Neural cell (in vitro differentiated cells): ENCODE measurements at regions not wholly inside any gene's neighbourhood (a gene's known extent, or its start where the extent isn't known, plus 50 kb on each side); places are given as distances from the start of the nearest gene placed in this dataset.

ENCODE experiments used
- H2AFZ ChIP-seq: fragments of 200-600, 300-800 bp; sonication (generic), shearing (Covaris generic); 2 replicates; pipeline ENCODE4 v1.6.0; 2014; ENCODE audit warnings: low read depth, mild to moderate bottlenecking, antibody characterized with exemption, low read length, moderate library complexity
- H3F3A ChIP-seq: fragments of 200-600 bp; shearing (Covaris generic); 2 replicates; pipeline ENCODE4 v1.6.1; 2016; ENCODE audit warnings: mild to moderate bottlenecking, moderate library complexity, mixed read lengths, antibody characterized with exemption, low read length; ENCODE audit not compliant: insufficient read depth, poor library complexity, severe bottlenecking
- H3K27ac ChIP-seq: fragments of 200-600, 300-800 bp; sonication (generic), shearing (Covaris generic); 2 replicates; pipeline ENCODE4 v1.5.1; 2014; ENCODE audit warnings: mild to moderate bottlenecking, low read length, moderate library complexity
- H3K27me3 ChIP-seq: fragments of 300-800, 200-600 bp; sonication (generic), shearing (Covaris generic); 2 replicates; pipeline ENCODE4 v1.6.0; 2014; ENCODE audit warnings: mild to moderate bottlenecking, low read depth, low read length, moderate library complexity; ENCODE audit not compliant: insufficient read depth
- H3K36me3 ChIP-seq: fragments of 300-800, 200-600 bp; sonication (generic), shearing (Covaris generic); 2 replicates; pipeline ENCODE4 v1.5.1; 2014; ENCODE audit warnings: mild to moderate bottlenecking, antibody characterized with exemption, low read length, moderate library complexity; ENCODE audit not compliant: insufficient read depth
- H3K4me2 ChIP-seq: fragments of 300-800, 200-600 bp; sonication (generic), shearing (Covaris generic); 2 replicates; pipeline ENCODE4 v1.6.0; 2014; ENCODE audit warnings: mild to moderate bottlenecking, low read length
- H3K4me3 ChIP-seq: fragments of 300-800, 200-600 bp; sonication (generic), shearing (Covaris generic); 2 replicates; pipeline ENCODE4 v1.5.1; 2014; ENCODE audit warnings: mild to moderate bottlenecking, low read length, moderate library complexity
- H3K79me2 ChIP-seq: fragments of 200-600 bp; shearing (Covaris generic); replicated peaks from 2 replicates; pipeline ENCODE4 v1.6.0; 2014; ENCODE audit warnings: mild to moderate bottlenecking, low read length, moderate library complexity; ENCODE audit not compliant: insufficient read depth
- H3K9ac ChIP-seq: fragments of 300-800, 200-600 bp; sonication (generic), shearing (Covaris generic); 2 replicates; pipeline ENCODE4 v1.6.1; 2016; ENCODE audit warnings: mild to moderate bottlenecking, low read length, mixed read lengths
- H3K9me2 ChIP-seq: fragments of 200-600 bp; shearing (Covaris generic); 2 replicates; pipeline ENCODE4 v1.6.1; 2016; ENCODE audit warnings: mild to moderate bottlenecking, low read length, mixed read lengths; ENCODE audit not compliant: insufficient read depth
- H3K9me3 ChIP-seq: fragments of 200-600, 300-800 bp; sonication (generic), shearing (Covaris generic); 2 replicates; pipeline ENCODE4 v1.6.1; 2016; ENCODE audit warnings: mild to moderate bottlenecking, mixed run types, low read length, moderate library complexity, mixed read lengths
- H4K20me1 ChIP-seq: fragments of 200-600 bp; shearing (Covaris generic); 2 replicates; pipeline ENCODE4 v1.6.1; 2016; ENCODE audit warnings: mild to moderate bottlenecking, mixed run types; ENCODE audit not compliant: insufficient read depth
- EP300 ChIP-seq: fragments of 450-650 bp; conservative IDR thresholded peaks from 2 replicates; pipeline ENCODE4 v1.6.1; 2014; ENCODE audit warnings: antibody characterized with exemption, mild to moderate bottlenecking, moderate library complexity; ENCODE audit not compliant: poor library complexity, severe bottlenecking
- EZH2 ChIP-seq: fragments of 200-600, 300-800 bp; shearing (Covaris generic), sonication (generic); IDR thresholded peaks from 2 replicates; pipeline ENCODE4 v1.6.1; 2014; ENCODE audit warnings: antibody characterized with exemption, low read length, borderline replicate concordance, mild to moderate bottlenecking; ENCODE audit not compliant: insufficient read depth, poor library complexity, severe bottlenecking
- MXI1 ChIP-seq: fragments of 450-650 bp; conservative IDR thresholded peaks from 2 replicates; pipeline ENCODE4 v1.6.1; 2014; ENCODE audit warnings: antibody characterized with exemption, mild to moderate bottlenecking; ENCODE audit not compliant: poor library complexity, severe bottlenecking
- POLR2AphosphoS5 ChIP-seq: IDR thresholded peaks from 2 replicates; pipeline ENCODE4 v1.6.1; 2012
- RAD21 ChIP-seq: fragments of 450-650 bp; conservative IDR thresholded peaks from 2 replicates; pipeline ENCODE4 v1.6.1; 2014; ENCODE audit warnings: antibody characterized with exemption, mild to moderate bottlenecking, moderate library complexity
- SMC3 ChIP-seq: fragments of 450-650 bp; conservative IDR thresholded peaks from 2 replicates; pipeline ENCODE4 v1.6.1; 2014; ENCODE audit warnings: antibody characterized with exemption, mild to moderate bottlenecking, moderate library complexity; ENCODE audit not compliant: poor library complexity
- TAF1 ChIP-seq: IDR thresholded peaks from 2 replicates; pipeline ENCODE4 v1.6.1; 2012; ENCODE audit warnings: low read depth
- TF ChIP-seq, protein P1 (sequence below): IDR thresholded peaks from 2 replicates; pipeline ENCODE4 v1.6.1; 2012; ENCODE audit warnings: borderline replicate concordance
- TF ChIP-seq, protein P2 (sequence below): fragments of 450-650 bp; IDR thresholded peaks from 2 replicates; pipeline ENCODE4 v1.5.1; 2014; ENCODE audit warnings: antibody characterized with exemption, mild to moderate bottlenecking, moderate library complexity; ENCODE audit not compliant: poor library complexity, severe bottlenecking

DNA sequence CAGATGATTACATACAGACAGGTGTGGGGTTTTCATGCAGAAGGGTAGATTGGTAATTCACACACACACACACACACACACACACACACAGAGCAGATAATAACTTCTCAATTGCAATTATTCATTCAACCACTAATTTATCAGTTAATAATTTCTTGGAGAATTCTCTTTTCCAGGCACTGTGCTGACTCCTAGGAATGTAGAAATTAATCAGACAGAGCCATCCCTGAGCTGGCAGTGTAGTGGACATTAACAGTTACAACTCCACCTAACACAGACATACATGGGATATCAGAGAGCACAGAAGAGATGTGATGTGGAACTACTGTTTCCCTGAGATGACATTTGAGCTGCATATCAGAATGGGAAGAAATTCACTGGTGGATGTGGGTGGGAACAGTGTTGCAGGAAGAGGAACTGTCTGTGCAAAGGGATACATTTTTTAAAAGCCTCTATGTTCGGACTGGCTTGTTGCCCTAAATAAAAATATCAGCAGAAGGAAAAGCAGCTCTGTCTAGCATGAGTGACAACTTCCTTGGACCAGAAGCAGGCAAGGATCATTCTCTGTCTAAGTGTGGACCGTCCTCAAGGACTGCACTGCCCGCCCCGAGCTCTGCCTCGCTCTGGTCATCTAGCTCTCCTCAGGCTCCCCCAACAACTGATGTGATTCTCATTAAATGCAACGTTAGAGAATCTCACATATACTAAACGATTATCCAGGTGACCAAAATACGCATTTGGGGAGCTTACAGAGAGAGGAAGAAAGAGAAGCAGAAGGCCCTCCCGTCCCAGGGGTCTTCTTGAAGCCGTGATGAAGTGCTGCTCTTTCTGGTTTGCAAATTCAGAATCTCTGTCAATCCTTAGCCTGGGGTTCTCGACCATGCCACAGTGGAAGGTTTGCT, 173.4 kb upstream of the TRIB2 start:
- no peaks in the 10 kb centered on the region for H3K9me2 ChIP-seq
- no peaks in the 10 kb centered on the region for H3F3A ChIP-seq
- no peaks in the 10 kb centered on the region for H4K20me1 ChIP-seq
- no peaks in the 10 kb centered on the region for H3K79me2 ChIP-seq
- no peak overlapping the region for H3K4me3 ChIP-seq
- no peaks in the 10 kb centered on the region for H3K9me3 ChIP-seq
- H3K4me2 ChIP-seq = no peak overlapping the region
- H3K9ac ChIP-seq = no peak overlapping the region
- H3K27me3 ChIP-seq = no peaks in the 10 kb centered on the region
- no peak overlapping the region for H2AFZ ChIP-seq
- H3K27ac ChIP-seq = no peak overlapping the region
- no peak for TF ChIP-seq TAF1
- TF ChIP-seq, protein P1, sequence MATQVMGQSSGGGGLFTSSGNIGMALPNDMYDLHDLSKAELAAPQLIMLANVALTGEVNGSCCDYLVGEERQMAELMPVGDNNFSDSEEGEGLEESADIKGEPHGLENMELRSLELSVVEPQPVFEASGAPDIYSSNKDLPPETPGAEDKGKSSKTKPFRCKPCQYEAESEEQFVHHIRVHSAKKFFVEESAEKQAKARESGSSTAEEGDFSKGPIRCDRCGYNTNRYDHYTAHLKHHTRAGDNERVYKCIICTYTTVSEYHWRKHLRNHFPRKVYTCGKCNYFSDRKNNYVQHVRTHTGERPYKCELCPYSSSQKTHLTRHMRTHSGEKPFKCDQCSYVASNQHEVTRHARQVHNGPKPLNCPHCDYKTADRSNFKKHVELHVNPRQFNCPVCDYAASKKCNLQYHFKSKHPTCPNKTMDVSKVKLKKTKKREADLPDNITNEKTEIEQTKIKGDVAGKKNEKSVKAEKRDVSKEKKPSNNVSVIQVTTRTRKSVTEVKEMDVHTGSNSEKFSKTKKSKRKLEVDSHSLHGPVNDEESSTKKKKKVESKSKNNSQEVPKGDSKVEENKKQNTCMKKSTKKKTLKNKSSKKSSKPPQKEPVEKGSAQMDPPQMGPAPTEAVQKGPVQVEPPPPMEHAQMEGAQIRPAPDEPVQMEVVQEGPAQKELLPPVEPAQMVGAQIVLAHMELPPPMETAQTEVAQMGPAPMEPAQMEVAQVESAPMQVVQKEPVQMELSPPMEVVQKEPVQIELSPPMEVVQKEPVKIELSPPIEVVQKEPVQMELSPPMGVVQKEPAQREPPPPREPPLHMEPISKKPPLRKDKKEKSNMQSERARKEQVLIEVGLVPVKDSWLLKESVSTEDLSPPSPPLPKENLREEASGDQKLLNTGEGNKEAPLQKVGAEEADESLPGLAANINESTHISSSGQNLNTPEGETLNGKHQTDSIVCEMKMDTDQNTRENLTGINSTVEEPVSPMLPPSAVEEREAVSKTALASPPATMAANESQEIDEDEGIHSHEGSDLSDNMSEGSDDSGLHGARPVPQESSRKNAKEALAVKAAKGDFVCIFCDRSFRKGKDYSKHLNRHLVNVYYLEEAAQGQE = no peak
- TF ChIP-seq EP300 = no peak
- no peak for TF ChIP-seq MXI1
- TF ChIP-seq, protein P2, sequence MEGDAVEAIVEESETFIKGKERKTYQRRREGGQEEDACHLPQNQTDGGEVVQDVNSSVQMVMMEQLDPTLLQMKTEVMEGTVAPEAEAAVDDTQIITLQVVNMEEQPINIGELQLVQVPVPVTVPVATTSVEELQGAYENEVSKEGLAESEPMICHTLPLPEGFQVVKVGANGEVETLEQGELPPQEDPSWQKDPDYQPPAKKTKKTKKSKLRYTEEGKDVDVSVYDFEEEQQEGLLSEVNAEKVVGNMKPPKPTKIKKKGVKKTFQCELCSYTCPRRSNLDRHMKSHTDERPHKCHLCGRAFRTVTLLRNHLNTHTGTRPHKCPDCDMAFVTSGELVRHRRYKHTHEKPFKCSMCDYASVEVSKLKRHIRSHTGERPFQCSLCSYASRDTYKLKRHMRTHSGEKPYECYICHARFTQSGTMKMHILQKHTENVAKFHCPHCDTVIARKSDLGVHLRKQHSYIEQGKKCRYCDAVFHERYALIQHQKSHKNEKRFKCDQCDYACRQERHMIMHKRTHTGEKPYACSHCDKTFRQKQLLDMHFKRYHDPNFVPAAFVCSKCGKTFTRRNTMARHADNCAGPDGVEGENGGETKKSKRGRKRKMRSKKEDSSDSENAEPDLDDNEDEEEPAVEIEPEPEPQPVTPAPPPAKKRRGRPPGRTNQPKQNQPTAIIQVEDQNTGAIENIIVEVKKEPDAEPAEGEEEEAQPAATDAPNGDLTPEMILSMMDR = no peak
- TF ChIP-seq EZH2 = no peak
- no peaks in the 10 kb centered on the region for H3K36me3 ChIP-seq

DNA sequence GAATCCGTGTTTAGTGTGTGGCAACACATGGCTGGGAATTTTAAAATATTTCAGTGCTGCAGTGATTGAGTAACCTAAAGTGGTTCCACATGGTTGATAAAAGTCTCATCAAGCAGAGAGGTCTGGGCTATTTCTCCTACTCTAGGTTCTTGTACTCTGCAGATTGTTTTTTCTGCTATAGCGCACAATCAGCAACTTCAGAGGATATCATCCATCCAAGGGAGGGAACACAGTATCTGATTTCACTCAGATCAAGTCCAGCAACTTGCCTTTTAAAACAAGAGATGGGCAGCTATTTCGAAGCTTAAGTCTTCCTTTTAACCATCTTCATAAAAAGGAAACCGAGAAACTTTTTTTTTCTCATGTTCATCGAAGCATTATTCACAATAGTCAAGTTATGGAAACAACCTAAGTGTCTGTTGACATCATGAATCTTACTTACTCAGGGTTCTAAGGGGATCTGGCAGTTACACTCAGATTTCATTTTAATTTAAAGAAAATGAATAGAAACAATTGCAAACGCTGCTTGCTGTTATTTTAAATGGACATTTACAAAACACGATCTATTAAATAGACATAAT, 172.7 kb upstream of the TRIB2 start:
- TF ChIP-seq EP300 (no peak), EZH2 (no peak), POLR2AphosphoS5 (no peak), MXI1 (no peak), SMC3 (no peak), TAF1 (no peak), RAD21 (no peak)
- TF ChIP-seq, protein P1 = no peak
- TF ChIP-seq, protein P2 = no peak
- no peak overlapping the region for H3K4me3 ChIP-seq
- H3K27ac ChIP-seq = no peak overlapping the region
- no peak overlapping the region for H3K4me2 ChIP-seq
- H3K9ac ChIP-seq = no peak overlapping the region
- H3K27me3 ChIP-seq = no peaks in the 10 kb centered on the region
- no peaks in the 10 kb centered on the region for H3K9me2 ChIP-seq
- H3K79me2 ChIP-seq = no peaks in the 10 kb centered on the region
- no peak overlapping the region for H2AFZ ChIP-seq
- H3F3A ChIP-seq = no peaks in the 10 kb centered on the region
- no peaks in the 10 kb centered on the region for H4K20me1 ChIP-seq
- no peaks in the 10 kb centered on the region for H3K36me3 ChIP-seq
- H3K9me3 ChIP-seq = no peaks in the 10 kb centered on the region
